Rectal smooth muscle tissue (tissue), 1 donor: ENCODE measurements at regions not wholly inside any gene's neighbourhood (a gene's known extent, or its start where the extent isn't known, plus 50 kb on each side); places are given as distances from the start of the nearest gene placed in this dataset.

Experiments used
- H3K27ac ChIP-seq: one replicate; pipeline ENCODE4 v1.7.0; 2013; ENCODE audit warnings: low read depth, low read length, inconsistent platforms
- H3K27me3 ChIP-seq: one replicate; pipeline ENCODE4 v1.7.0; 2013; ENCODE audit warnings: low read length; ENCODE audit not compliant: control insufficient read depth, insufficient read depth
- H3K36me3 ChIP-seq: one replicate; pipeline ENCODE4 v1.7.0; 2013; ENCODE audit warnings: low read length; ENCODE audit not compliant: control insufficient read depth, insufficient read depth
- H3K4me1 ChIP-seq: one replicate; pipeline ENCODE4 v1.7.0; 2013; ENCODE audit warnings: low read length; ENCODE audit not compliant: control insufficient read depth, insufficient read depth
- H3K4me3 ChIP-seq: one replicate; pipeline ENCODE4 v1.7.0; 2013; ENCODE audit warnings: low read length
- H3K9ac ChIP-seq: one replicate; pipeline ENCODE4 v1.7.0; 2013; ENCODE audit warnings: low read length

DNA sequence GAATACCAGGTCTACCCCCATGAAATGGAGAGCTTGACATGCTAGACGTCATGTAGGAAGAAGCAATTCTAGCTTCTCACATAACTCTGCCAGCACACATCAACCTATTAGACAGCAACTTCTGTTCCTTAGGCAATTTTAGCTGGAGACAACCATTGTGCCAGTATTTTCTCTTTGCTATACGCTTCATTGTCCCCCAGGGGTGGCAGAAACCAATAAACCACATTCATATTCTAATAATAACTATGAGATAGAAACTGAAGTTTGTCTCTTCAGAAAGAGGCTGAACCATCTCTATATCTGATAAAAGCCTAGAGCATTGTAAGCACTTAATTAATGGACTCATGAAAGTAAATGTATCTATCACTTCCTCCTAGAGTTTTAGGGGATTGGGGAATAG is 278.6 kb downstream of the FOXG1 start:
- no peaks in the 10 kb centered on the region for H3K27me3 ChIP-seq
- no peaks in the 10 kb centered on the region for H3K4me1 ChIP-seq
- H3K4me3 ChIP-seq, result no peak overlapping the region
- H3K36me3 ChIP-seq, result no peaks in the 10 kb centered on the region
- H3K27ac ChIP-seq, result no peak overlapping the region
- H3K9ac ChIP-seq, result no peak overlapping the region

GRCh38 chr14:29054119-29054518 is 287.5 kb downstream of the FOXG1 start:
- Histone ChIP-seq H3K9ac (no peak overlapping the region), H3K4me3 (no peak overlapping the region), H3K4me1 (no peaks in the 10 kb centered on the region), H3K27me3 (no peaks in the 10 kb centered on the region), H3K36me3 (no peaks in the 10 kb centered on the region), H3K27ac (no peak overlapping the region)

DNA sequence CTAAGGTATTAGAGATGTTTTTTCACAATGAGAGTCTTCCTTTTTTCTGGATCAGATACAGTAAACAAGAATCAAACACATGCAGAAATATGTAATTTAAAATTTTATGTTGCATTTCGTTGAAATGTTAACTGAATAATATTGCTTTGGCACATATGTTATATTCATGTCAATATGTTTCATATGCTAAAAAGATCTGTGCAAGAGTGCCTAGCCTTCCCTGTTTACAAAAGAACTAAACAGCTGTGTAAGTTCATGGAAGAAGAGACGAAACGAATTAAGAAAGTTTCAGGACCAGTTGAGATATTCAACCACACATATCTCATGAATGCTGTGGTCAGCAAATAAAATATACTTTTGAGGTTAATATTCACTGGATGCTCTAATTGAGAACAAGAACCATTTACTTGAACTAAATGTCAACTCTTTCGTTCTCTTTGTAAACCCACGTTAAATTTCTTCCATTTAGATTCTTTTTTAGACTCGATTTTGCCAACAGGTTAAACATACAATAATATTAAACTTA is 289.5 kb downstream of the FOXG1 start:
- H3K4me3 ChIP-seq, result no peak overlapping the region
- no peaks in the 10 kb centered on the region for H3K36me3 ChIP-seq
- no peaks in the 10 kb centered on the region for H3K4me1 ChIP-seq

GRCh38 chr14:29061702-29062101 is 295.1 kb downstream of the FOXG1 start:
- Histone ChIP-seq H3K4me1 (no peaks in the 10 kb centered on the region), H3K27ac (no peak overlapping the region), H3K4me3 (no peak overlapping the region), H3K9ac (no peak overlapping the region), H3K36me3 (no peaks in the 10 kb centered on the region), H3K27me3 (no peaks in the 10 kb centered on the region)

More for the DNA sequence above, 289.5 kb downstream of the FOXG1 start:
- no peak overlapping the region for H3K9ac ChIP-seq
- H3K27me3 ChIP-seq, result no peaks in the 10 kb centered on the region
- no peak overlapping the region for H3K27ac ChIP-seq

DNA sequence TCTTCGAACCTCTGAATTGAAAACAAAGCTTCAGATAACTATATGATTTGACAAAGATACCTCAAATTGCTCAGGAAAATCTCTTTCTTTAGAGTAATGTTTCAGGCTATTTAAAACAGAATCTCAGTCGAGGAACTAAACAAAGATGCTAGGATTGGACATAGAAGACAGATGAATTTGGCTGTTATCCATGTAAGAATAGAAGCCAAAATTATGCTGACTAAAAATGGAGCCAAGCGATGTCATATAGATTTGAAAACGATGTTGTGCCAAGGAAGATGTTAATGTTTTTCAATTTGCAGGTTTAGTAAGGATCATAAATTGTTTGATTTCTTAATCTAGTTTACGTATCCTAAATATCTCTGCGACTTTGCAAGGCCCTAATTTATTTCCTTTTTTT is 295.9 kb downstream of the FOXG1 start:
- no peaks in the 10 kb centered on the region for H3K36me3 ChIP-seq
- no peak overlapping the region for H3K27ac ChIP-seq
- H3K9ac ChIP-seq, result no peak overlapping the region
- H3K27me3 ChIP-seq, result no peaks in the 10 kb centered on the region
- H3K4me1 ChIP-seq, result no peaks in the 10 kb centered on the region
- H3K4me3 ChIP-seq, result no peak overlapping the region

GRCh38 chr14:29062976-29063375 is 296.4 kb downstream of the FOXG1 start:
- Histone ChIP-seq H3K4me1 (no peaks in the 10 kb centered on the region), H3K27ac (no peak overlapping the region), H3K27me3 (no peaks in the 10 kb centered on the region), H3K4me3 (no peak overlapping the region), H3K9ac (no peak overlapping the region), H3K36me3 (no peaks in the 10 kb centered on the region)

GRCh38 chr14:29064305-29064900 is 297.8 kb downstream of the FOXG1 start:
- H3K4me3 ChIP-seq, result no peak overlapping the region
- H3K9ac ChIP-seq, result no peak overlapping the region
- no peak overlapping the region for H3K27ac ChIP-seq
- no peaks in the 10 kb centered on the region for H3K4me1 ChIP-seq
- no peaks in the 10 kb centered on the region for H3K27me3 ChIP-seq
- H3K36me3 ChIP-seq, result no peaks in the 10 kb centered on the region

GRCh38 chr14:29069228-29069627 is 302.6 kb downstream of the FOXG1 start:
- no peaks in the 10 kb centered on the region for H3K4me1 ChIP-seq
- no peak overlapping the region for H3K9ac ChIP-seq
- H3K36me3 ChIP-seq, result no peaks in the 10 kb centered on the region
- no peaks in the 10 kb centered on the region for H3K27me3 ChIP-seq
- H3K4me3 ChIP-seq, result no peak overlapping the region
- H3K27ac ChIP-seq, result no peak overlapping the region

DNA sequence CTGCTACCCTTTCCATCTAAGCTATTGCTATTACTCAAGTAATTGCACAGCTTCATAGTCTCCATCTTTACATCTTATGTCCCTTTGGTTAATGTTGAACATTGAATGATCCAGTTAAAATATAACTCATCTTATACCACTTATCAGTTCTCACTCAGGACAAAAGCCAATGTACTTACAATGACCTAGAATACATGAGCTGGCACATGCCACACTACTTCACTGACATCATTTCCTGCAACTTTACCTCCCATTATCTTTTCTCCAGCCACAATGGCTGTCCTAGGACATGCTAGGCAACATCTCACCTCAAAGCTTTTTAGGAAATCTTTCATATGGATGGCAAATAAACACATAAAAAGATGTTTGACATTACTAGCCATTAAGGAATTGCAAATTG is 309.2 kb downstream of the FOXG1 start:
- H3K36me3 ChIP-seq, result no peaks in the 10 kb centered on the region
- H3K4me1 ChIP-seq, result no peaks in the 10 kb centered on the region
- H3K9ac ChIP-seq, result no peak overlapping the region
- H3K4me3 ChIP-seq, result no peak overlapping the region
- H3K27ac ChIP-seq, result no peak overlapping the region
- H3K27me3 ChIP-seq, result no peaks in the 10 kb centered on the region

DNA sequence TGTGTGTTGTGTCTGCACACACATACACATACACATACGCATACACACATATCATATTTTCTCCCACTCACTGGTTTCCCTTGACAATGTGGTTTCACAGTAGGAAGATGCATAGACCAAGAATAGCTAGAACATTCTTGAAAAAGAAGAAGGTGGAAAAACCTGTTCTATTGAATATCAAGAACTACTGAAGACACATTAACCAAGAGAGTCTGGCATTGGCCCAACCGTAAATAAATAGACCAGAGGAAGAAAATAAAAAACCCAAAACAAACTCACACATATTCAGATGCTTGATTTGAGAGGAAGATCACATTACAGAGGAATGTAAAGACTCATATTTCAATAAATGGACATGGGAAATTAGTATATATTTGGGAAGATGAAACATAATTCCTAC is 311.3 kb downstream of the FOXG1 start:
- Histone ChIP-seq H3K9ac (no peak overlapping the region), H3K27me3 (no peaks in the 10 kb centered on the region), H3K4me1 (no peaks in the 10 kb centered on the region), H3K4me3 (no peak overlapping the region), H3K36me3 (no peaks in the 10 kb centered on the region), H3K27ac (no peak overlapping the region)

GRCh38 chr14:29078810-29079522 is 312.4 kb downstream of the FOXG1 start:
- H3K27ac ChIP-seq, result no peak overlapping the region
- H3K36me3 ChIP-seq, result no peaks in the 10 kb centered on the region
- no peaks in the 10 kb centered on the region for H3K27me3 ChIP-seq
- no peak overlapping the region for H3K9ac ChIP-seq
- H3K4me1 ChIP-seq, result no peaks in the 10 kb centered on the region
- H3K4me3 ChIP-seq, result no peak overlapping the region

DNA sequence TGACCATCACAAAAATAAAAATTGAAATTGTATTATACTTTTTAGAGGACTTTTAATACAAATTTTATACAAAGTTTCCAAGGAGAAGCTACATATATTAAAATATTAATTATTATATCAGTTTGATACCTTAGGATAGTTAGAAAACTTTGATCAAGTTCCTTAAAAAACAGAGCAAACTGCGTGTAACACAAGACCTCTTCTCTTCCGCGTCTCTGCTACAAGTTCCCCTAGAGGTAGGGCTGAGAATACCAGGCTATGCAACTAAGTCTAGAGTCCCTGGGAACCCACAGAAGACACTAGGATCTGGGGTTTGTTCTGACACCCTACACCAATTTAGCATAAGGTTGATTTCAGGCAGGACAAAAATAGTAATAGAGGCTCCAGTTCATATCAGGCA is 319.0 kb downstream of the FOXG1 start:
- Histone ChIP-seq H3K27ac (no peak overlapping the region), H3K27me3 (no peaks in the 10 kb centered on the region), H3K4me3 (no peak overlapping the region), H3K9ac (no peak overlapping the region), H3K36me3 (no peaks in the 10 kb centered on the region), H3K4me1 (no peaks in the 10 kb centered on the region)

DNA sequence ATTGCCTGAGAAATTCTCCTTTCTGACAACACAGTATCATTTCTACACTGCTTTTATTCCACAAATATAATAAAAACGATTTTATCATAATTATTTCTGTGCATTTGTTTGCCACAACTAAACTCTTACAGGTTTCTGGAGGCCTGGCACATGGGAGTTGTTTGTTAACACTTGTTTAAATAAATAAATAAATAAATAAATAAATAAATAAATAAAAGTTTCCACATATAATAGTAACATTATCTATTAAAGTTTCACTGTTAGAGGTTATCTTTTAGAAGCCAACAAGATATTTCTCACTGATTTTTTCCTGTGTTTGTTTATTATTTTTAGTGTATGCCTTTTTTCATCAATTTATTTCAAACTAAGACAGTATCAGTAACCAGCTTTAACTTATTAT is 323.3 kb downstream of the FOXG1 start:
- Histone ChIP-seq H3K36me3 (no peaks in the 10 kb centered on the region), H3K27ac (no peak overlapping the region), H3K4me3 (no peak overlapping the region), H3K27me3 (no peaks in the 10 kb centered on the region), H3K9ac (no peak overlapping the region), H3K4me1 (no peaks in the 10 kb centered on the region)
